ENCODE measurements at regions not wholly inside any gene's neighbourhood (a gene's known extent, or its start where the extent isn't known, plus 50 kb on each side); places are given as distances from the start of the nearest gene placed in this dataset.
"Not testable (repeated sequence)": the region's sequence is repeated elsewhere in the genome, so short reads cannot be mapped to it uniquely, and the experiment has no call there.

GRCh38 chr18:10086458-10087210 lies 172.8 kb downstream of the VAPA start:
- H3K27me3 Mint-ChIP-seq (ENCODE audit: low read depth) = peaks cover 2% of the 10 kb centered on the region
- H3K9me3 Mint-ChIP-seq = peaks cover 21% of the 10 kb centered on the region
- no peak overlapping the region for H3K4me3 Mint-ChIP-seq (ENCODE audit: low read depth)
- no peak overlapping the region for H3K27ac Mint-ChIP-seq
- no peaks in the 10 kb centered on the region for H3K36me3 Mint-ChIP-seq (ENCODE audit: low read depth)
- H3K4me1 Mint-ChIP-seq (ENCODE audit: low read depth) = no peaks in the 10 kb centered on the region
- no peak for DNase-seq (ENCODE audit: low spot score)
- intact Hi-C loops (cut with micrococcal nuclease) = no loop called here

GRCh38 chr18:10088734-10089133 lies 174.9 kb downstream of the VAPA start:
- H3K36me3 Mint-ChIP-seq (ENCODE audit: low read depth) = no peaks in the 10 kb centered on the region
- no peak overlapping the region for H3K27ac Mint-ChIP-seq
- peaks cover 7% of the 10 kb centered on the region for H3K9me3 Mint-ChIP-seq
- intact Hi-C loops (cut with micrococcal nuclease) = no loop called here
- H3K4me3 Mint-ChIP-seq (ENCODE audit: low read depth) = no peak overlapping the region
- no peaks in the 10 kb centered on the region for H3K4me1 Mint-ChIP-seq (ENCODE audit: low read depth)
- DNase-seq (ENCODE audit: low spot score) = no peak
- peaks cover 2% of the 10 kb centered on the region for H3K27me3 Mint-ChIP-seq (ENCODE audit: low read depth)

- H3K36me3 Mint-ChIP-seq (ENCODE audit: low read depth) = no peaks in the 10 kb centered on the region
- intact Hi-C loops (cut with micrococcal nuclease) = no loop called here
- H3K27ac Mint-ChIP-seq = no peak overlapping the region
- H3K9me3 Mint-ChIP-seq = no peaks in the 10 kb centered on the region
- H3K4me1 Mint-ChIP-seq (ENCODE audit: low read depth) = no peaks in the 10 kb centered on the region
- peaks cover 2% of the 10 kb centered on the region for H3K27me3 Mint-ChIP-seq (ENCODE audit: low read depth)
- DNase-seq (ENCODE audit: low spot score) = no peak
- H3K4me3 Mint-ChIP-seq (ENCODE audit: low read depth) = no peak overlapping the region
Observed at GRCh38 chr18:10089881-10090280, 176.1 kb downstream of the VAPA start.

GRCh38 chr18:10090668-10091067 lies 176.9 kb downstream of the VAPA start:
- no peak overlapping the region for H3K4me3 Mint-ChIP-seq (ENCODE audit: low read depth)
- H3K4me1 Mint-ChIP-seq (ENCODE audit: low read depth) = no peaks in the 10 kb centered on the region
- no peaks in the 10 kb centered on the region for H3K36me3 Mint-ChIP-seq (ENCODE audit: low read depth)
- H3K27ac Mint-ChIP-seq = no peak overlapping the region
- intact Hi-C loops (cut with micrococcal nuclease) = no loop called here
- DNase-seq (ENCODE audit: low spot score) = no peak
- no peaks in the 10 kb centered on the region for H3K9me3 Mint-ChIP-seq
- H3K27me3 Mint-ChIP-seq (ENCODE audit: low read depth) = peaks cover 3% of the 10 kb centered on the region

GRCh38 chr18:10093445-10093844 lies 179.6 kb downstream of the VAPA start:
- DNase-seq (ENCODE audit: low spot score) = no peak
- intact Hi-C loops (cut with micrococcal nuclease) = no loop called here
- H3K36me3 Mint-ChIP-seq (ENCODE audit: low read depth) = no peaks in the 10 kb centered on the region
- no peaks in the 10 kb centered on the region for H3K9me3 Mint-ChIP-seq
- H3K27ac Mint-ChIP-seq = no peak overlapping the region
- no peak overlapping the region for H3K4me3 Mint-ChIP-seq (ENCODE audit: low read depth)
- no peaks in the 10 kb centered on the region for H3K4me1 Mint-ChIP-seq (ENCODE audit: low read depth)
- H3K27me3 Mint-ChIP-seq (ENCODE audit: low read depth) = peaks cover 3% of the 10 kb centered on the region

GRCh38 chr18:10094154-10094553 lies 180.3 kb downstream of the VAPA start:
- Mint-ChIP-seq H3K27me3 (ENCODE audit: low read depth) (peaks cover 3% of the 10 kb centered on the region), H3K9me3 (no peaks in the 10 kb centered on the region), H3K36me3 (ENCODE audit: low read depth) (no peaks in the 10 kb centered on the region), H3K4me1 (ENCODE audit: low read depth) (no peaks in the 10 kb centered on the region), H3K27ac (no peak overlapping the region), H3K4me3 (ENCODE audit: low read depth) (no peak overlapping the region)
- intact Hi-C loops (cut with micrococcal nuclease) = no loop called here
- DNase-seq (ENCODE audit: low spot score) = no peak

- Mint-ChIP-seq H3K4me3 (ENCODE audit: low read depth) (no peak overlapping the region), H3K36me3 (ENCODE audit: low read depth) (no peaks in the 10 kb centered on the region), H3K4me1 (ENCODE audit: low read depth) (no peaks in the 10 kb centered on the region), H3K27me3 (ENCODE audit: low read depth) (peaks cover 3% of the 10 kb centered on the region), H3K27ac (no peak overlapping the region), H3K9me3 (no peaks in the 10 kb centered on the region)
- intact Hi-C loops (cut with micrococcal nuclease) = no loop called here
- no peak for DNase-seq (ENCODE audit: low spot score)
Observed at GRCh38 chr18:10094655-10095054, 180.8 kb downstream of the VAPA start.

GRCh38 chr18:10095356-10095755 lies 181.5 kb downstream of the VAPA start:
- Mint-ChIP-seq H3K36me3 (ENCODE audit: low read depth) (no peaks in the 10 kb centered on the region), H3K9me3 (no peaks in the 10 kb centered on the region), H3K27me3 (ENCODE audit: low read depth) (peaks cover 3% of the 10 kb centered on the region), H3K4me3 (ENCODE audit: low read depth) (no peak overlapping the region), H3K27ac (no peak overlapping the region), H3K4me1 (ENCODE audit: low read depth) (no peaks in the 10 kb centered on the region)
- DNase-seq (ENCODE audit: low spot score) = no peak
- intact Hi-C loops (cut with micrococcal nuclease) = no loop called here

- intact Hi-C loops (cut with micrococcal nuclease) = no loop called here
- no peak overlapping the region for H3K4me3 Mint-ChIP-seq (ENCODE audit: low read depth)
- peaks cover 2% of the 10 kb centered on the region for H3K27me3 Mint-ChIP-seq (ENCODE audit: low read depth)
- no peaks in the 10 kb centered on the region for H3K36me3 Mint-ChIP-seq (ENCODE audit: low read depth)
- H3K27ac Mint-ChIP-seq = no peak overlapping the region
- H3K9me3 Mint-ChIP-seq = no peaks in the 10 kb centered on the region
- no peak for DNase-seq (ENCODE audit: low spot score)
- H3K4me1 Mint-ChIP-seq (ENCODE audit: low read depth) = no peaks in the 10 kb centered on the region
Observed at GRCh38 chr18:10099539-10100140, 185.8 kb downstream of the VAPA start.

- no peaks in the 10 kb centered on the region for H3K4me1 Mint-ChIP-seq (ENCODE audit: low read depth)
- H3K9me3 Mint-ChIP-seq = peaks cover under 1% of the 10 kb centered on the region
- H3K27ac Mint-ChIP-seq = no peak overlapping the region
- H3K27me3 Mint-ChIP-seq (ENCODE audit: low read depth) = no peaks in the 10 kb centered on the region
- DNase-seq (ENCODE audit: low spot score) = no peak
- no peaks in the 10 kb centered on the region for H3K36me3 Mint-ChIP-seq (ENCODE audit: low read depth)
- intact Hi-C loops (cut with micrococcal nuclease) = no loop called here
- H3K4me3 Mint-ChIP-seq (ENCODE audit: low read depth) = no peak overlapping the region
Observed at GRCh38 chr18:10100196-10100595, 186.4 kb downstream of the VAPA start.

GRCh38 chr18:10100941-10101701 lies 187.3 kb downstream of the VAPA start:
- no peaks in the 10 kb centered on the region for H3K27me3 Mint-ChIP-seq (ENCODE audit: low read depth)
- H3K4me1 Mint-ChIP-seq (ENCODE audit: low read depth) = no peaks in the 10 kb centered on the region
- no peak overlapping the region for H3K4me3 Mint-ChIP-seq (ENCODE audit: low read depth)
- H3K36me3 Mint-ChIP-seq (ENCODE audit: low read depth) = no peaks in the 10 kb centered on the region
- no peak overlapping the region for H3K27ac Mint-ChIP-seq
- no peak for DNase-seq (ENCODE audit: low spot score)
- peaks cover 3% of the 10 kb centered on the region for H3K9me3 Mint-ChIP-seq
- intact Hi-C loops (cut with micrococcal nuclease) = no loop called here

GRCh38 chr18:10101729-10102128 lies 187.9 kb downstream of the VAPA start:
- Mint-ChIP-seq H3K9me3 (peaks cover 3% of the 10 kb centered on the region), H3K36me3 (ENCODE audit: low read depth) (no peaks in the 10 kb centered on the region), H3K27ac (no peak overlapping the region), H3K27me3 (ENCODE audit: low read depth) (no peaks in the 10 kb centered on the region), H3K4me3 (ENCODE audit: low read depth) (no peak overlapping the region), H3K4me1 (ENCODE audit: low read depth) (no peaks in the 10 kb centered on the region)
- no peak for DNase-seq (ENCODE audit: low spot score)
- intact Hi-C loops (cut with micrococcal nuclease) = no loop called here

GRCh38 chr18:10105118-10105517 lies 191.3 kb downstream of the VAPA start:
- intact Hi-C loops (cut with micrococcal nuclease); DNase-seq (ENCODE audit: low spot score); H3K27me3 Mint-ChIP-seq (ENCODE audit: low read depth); H3K4me3 Mint-ChIP-seq (ENCODE audit: low read depth); H3K4me1 Mint-ChIP-seq (ENCODE audit: low read depth); H3K27ac Mint-ChIP-seq; H3K36me3 Mint-ChIP-seq (ENCODE audit: low read depth); H3K9me3 Mint-ChIP-seq: not testable (repeated sequence)
